GM19372 (cell line): ENCODE measurements at regions not wholly inside any gene's neighbourhood (a gene's known extent, or its start where the extent isn't known, plus 50 kb on each side); places are given as distances from the start of the nearest gene placed in this dataset.
"Not testable (repeated sequence)": the region's sequence is repeated elsewhere in the genome, so short reads cannot be mapped to it uniquely, and the experiment has no call there.

ENCODE experiments used
- ATAC-seq: cut with Tn5 transposase; IDR thresholded peaks from one replicate; pipeline ENCODE4 v1.9.1; 2021; ENCODE audit warnings: mild to moderate bottlenecking, low read depth, moderate library complexity; ENCODE audit not compliant: unreplicated experiment

DNA sequence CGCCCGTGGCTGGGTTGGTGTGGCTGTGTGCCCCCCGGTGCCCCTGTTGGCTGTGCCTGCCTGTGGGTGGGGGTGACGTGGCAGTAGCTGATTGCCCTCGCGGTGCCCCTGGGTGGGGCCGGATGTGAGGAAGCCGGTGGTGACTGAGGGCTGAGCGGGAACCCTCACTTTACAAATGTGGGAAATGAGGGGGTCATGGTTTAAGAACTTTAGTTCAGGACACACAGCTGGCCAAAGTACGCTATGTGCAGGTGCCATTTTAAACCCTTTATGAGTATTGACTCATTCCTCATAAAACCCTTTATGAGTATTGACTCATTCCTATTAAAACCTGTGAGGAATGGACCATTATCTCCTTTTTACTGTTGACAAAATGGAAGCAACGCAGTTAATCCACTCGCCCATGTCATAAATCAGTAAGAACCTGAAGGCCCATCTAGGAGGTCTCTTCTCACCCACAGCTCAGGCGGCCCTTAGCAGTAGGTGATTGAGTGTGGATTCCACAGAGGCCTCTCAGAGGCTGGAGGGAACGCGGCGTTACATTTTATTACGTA lies 290.1 kb upstream of the COBL start:
- ATAC-seq: no peak

DNA sequence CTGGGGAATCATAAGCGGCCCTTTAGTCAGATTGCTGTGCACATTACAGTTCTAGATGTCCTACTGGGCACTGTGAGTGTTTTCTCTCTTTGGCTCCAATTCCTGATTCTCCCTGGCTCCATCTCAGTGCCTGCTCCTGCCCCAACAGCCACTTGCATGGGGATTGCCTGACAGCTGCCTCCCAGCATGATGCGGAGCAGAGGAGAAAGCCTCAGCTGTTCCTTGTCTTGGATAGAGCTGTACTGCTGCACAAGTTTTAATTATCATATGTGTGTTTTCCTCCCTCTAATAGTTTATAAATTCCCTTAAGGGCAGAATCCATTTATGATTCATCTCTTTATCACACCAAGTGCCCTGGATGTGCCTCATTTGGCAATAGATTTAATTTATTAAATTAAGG lies 285.8 kb upstream of the COBL start:
- no peak for ATAC-seq

DNA sequence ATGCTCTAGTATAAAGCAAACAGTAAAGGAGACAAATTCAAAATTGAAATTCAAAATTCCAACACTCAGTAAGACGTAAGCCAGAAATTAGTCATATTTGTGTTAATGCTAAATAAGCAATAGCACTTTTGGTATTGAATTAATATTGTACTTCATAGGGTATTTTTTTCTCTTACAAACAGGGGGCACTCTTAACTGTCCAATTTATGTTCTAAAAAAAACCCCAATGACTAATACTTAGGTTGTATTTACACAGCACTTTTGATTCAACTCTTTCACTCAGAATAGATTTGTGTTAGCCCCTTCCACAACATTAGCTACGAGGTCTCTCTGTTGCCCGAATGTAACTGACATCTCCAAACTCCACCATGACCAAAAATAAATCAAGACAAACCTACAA lies 284.9 kb upstream of the COBL start:
- ATAC-seq: no peak

DNA sequence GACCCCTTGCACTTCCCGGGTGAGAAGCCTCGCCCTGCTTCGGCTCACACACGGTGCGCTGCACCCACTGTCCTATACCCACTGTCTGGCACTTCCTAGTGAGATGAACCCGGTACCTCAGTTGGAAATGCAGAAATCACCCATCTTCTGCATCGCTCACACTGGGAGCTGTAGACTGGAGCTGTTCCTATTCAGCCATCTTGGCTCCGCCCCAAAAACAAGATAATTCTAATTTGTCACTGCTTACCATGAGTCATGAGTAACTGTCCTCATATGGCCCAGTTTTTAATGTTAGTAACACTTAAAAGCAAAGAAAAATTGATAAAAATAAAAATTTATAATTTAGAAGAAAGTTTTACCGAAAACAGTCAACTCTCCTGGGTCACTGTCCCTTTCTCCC lies 283.3 kb upstream of the COBL start:
- ATAC-seq: not testable (repeated sequence)

DNA sequence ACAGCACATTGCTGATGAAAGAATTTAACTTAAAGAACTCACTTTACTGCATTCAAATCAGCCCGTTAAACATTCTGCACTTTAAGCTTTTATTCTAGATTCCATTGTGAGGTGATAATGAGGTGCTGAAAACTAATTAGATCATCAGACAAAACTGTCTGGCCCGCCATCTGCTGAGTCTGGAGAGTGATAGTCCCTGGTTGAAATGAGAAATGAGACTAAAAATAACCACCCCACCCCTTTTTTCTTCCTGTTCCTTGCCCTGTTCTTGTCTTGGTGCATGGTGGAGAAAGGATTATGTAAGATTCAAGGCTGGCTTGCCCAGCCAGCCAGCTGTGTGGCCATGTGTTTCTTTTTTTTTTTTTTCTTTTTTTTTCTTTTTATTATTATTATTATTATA lies 277.0 kb upstream of the COBL start:
- no peak for ATAC-seq

DNA sequence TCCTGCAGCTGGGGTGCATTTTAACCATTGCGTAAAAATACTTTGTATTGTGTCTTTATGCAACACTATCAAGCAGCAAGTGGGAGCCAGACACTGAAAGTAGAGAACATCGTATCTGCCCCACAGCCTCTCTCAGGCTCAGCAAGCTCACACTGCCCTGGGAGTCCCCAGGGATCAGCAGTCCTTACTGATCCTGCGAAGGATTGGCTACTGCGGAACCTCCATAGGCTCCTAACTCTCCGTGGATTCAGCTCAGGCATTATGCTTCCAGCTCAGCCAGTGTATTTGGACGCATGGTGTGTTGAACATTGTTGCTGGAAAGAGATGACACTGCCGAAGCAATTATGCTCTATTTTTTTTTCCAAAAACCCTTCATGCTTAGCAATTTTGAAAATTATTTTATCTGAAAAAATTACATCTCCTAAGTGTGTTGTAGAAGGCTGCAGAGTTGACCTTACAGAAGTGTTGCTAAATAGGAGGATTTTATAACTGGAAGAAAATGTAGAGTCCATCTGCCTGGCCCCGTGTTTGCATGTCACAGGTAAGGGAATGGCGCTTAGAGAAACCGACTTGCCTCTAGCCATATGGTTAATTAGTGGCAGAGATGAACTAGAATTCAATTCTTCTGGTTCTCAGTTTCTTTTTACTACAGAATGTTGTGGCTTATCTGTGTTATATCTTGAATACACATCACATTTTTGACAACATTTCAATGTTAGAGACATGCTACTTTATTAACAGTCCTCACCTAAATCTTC lies 276.4 kb upstream of the COBL start:
- no peak for ATAC-seq

DNA sequence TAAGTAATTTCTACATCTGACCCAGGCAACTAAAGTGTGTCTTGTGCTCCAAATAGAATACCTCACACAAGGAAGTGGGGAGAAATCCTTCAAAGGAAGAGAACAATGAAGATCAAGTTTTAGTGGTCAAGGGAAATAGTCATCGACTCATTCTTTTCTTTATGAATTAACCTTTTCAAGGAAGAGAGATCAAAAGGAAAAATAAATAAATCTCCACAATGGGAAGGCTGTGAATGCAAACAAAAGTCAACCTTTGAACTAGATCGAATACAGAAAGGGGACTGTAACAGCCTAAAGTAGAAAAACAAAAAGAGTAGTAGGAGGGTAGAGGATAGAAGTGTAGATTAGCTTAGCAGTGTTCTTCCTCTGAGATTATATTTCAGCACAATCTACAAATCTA lies 274.6 kb upstream of the COBL start:
- no peak for ATAC-seq

DNA sequence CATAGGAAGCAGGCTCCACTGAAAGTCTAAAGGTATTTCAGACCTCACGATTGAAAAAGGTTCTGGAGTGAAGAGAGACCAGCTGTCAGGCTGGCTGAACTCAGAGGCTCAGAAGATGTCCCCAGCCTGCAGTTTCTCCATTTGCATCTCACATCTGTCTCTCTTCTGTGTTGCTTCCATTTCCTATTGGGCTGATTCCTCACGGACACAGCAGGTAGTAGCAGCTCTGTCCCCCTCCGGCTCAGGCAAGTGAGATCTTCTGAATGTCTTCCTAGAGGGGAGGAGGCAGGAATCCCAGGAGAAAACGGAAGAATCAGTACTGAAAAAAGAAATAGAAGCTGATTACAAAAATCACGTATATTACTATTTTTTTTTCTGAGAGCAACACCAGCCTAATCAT lies 274.1 kb upstream of the COBL start:
- ATAC-seq: no peak

DNA sequence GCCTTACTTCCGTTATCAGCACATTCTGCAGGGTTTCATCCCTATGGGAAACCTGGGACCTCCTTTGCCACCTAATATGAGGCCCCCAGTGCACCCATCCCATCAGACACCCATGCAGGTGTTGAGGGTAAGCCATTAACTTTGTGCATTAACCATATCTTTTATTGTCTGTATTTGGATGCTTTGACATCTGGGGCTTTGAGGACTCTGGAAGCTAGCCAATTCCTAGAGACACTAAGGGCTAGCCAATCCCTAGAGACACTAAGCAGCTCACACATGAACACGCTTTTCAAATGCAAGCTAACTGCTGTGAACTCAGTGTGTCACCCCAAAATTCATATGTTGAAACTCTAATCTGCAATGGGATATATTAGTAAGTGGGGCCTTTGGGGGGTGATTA lies 272.5 kb upstream of the COBL start:
- no peak for ATAC-seq

DNA sequence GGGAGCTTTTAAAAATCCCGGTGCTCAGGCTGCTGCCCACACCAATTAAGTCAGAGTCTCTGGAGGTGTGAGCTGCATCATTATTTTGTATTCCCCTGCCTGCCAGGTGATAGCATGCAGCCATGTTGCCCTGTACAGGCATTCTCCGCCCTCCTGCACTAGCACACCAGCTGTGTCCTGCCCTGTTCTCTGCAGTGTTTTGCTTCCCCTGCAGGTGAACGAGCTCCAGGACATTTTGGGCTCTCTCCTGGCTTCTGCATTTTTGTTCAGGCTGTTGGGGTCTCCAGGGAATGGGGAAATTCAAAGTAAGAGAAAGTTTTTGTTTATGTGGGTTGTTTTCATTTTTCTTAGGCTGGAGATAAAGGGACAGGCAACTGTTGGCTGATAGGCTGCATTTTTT lies 271.0 kb upstream of the COBL start:
- ATAC-seq: no peak

DNA sequence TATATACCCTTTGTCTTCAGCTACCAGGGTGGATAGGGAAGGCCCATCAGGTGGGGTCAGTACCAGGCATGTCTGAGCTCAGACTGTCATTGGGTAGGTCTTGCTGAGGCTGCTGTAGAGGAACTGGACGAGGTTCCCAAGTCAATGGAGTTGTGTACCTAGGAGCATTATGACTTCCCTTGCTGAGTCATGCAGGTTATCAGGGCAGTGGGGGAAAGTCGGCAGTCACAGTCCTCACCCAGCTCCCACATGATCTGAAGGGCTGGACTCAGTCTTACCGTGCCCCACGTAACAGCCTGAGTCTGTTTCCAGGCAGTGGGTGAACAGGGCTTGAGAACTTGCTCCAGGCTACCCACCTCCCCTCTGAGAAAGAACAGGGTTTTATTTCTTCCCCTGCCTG lies 260.8 kb upstream of the COBL start:
- ATAC-seq: no peak

DNA sequence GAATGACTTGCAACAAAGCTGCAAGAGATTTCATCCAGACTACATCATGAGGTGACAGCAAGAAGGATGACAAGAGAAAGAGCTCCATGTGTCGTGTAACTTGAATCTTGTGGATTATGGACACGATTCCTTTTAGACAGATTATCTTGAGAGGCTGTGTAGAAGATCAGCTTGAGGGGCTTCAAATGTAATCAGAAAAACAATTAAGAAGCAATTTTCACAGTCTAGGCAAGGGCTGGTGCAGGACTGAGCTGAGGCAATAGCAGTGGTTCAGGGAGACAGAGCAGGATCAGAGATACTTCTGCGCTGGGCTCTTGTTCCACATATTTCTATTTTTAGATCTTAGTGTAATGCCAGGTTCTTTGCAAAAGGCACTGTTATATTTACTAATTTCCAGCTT lies 253.0 kb upstream of the COBL start:
- no peak for ATAC-seq

DNA sequence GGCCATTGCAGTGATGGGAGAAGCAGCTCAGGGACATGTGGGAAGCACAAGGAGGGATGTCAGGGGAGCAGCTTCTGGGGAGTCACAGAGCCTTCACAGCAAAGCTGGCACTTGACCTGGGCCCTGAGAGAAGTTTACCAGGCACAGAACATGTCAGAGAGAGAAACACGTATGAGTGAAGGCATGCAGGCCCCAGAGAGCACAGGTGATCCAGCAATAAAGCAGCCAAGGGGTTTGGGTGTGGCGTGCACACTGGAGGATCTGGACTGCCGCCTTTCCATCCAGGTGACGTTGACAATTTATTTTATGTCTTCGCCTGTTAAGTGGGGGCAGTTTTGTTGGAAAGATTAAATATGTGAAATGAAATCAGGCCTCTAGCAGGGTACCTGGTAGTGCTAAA lies 252.6 kb upstream of the COBL start:
- ATAC-seq: no peak

DNA sequence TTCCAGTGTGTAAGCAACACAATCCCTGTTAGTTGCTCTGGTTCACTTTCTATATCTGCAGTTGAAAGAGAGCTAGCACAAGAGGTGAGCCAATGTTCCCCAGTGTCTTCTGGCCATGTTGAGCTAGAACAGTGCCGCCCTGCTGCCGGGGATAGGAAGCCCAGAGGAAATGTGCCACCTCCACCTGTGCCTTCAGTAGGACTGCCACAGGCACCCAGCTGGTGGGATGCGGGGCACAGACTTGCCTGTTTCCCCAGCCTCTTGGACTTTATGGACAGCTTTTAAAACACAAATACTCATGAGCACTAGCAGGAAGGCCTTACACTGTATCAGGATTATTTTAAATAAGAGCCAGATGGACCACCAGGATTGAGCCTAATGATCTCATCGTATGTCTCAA lies 234.5 kb upstream of the COBL start:
- ATAC-seq: no peak

DNA sequence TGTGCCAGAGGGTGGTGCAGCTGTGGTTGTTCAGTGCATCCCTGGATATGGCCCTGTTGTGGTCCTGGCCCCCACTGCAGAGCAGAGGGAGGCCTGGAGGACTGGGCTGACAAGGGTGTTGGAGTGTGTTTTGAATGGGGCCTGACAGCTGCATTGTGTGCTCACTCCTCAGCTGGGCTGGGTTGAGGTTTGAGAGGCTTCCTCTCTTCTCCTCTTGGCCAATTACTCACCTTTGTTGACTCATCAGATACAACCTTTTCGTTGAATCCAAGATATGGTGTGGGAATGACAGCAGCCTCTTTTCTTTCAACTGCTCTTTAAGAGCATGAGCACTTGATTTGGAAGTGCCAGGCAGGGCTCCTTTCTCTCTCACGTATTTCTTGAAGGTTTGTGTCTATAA lies 228.5 kb upstream of the COBL start:
- no peak for ATAC-seq

DNA sequence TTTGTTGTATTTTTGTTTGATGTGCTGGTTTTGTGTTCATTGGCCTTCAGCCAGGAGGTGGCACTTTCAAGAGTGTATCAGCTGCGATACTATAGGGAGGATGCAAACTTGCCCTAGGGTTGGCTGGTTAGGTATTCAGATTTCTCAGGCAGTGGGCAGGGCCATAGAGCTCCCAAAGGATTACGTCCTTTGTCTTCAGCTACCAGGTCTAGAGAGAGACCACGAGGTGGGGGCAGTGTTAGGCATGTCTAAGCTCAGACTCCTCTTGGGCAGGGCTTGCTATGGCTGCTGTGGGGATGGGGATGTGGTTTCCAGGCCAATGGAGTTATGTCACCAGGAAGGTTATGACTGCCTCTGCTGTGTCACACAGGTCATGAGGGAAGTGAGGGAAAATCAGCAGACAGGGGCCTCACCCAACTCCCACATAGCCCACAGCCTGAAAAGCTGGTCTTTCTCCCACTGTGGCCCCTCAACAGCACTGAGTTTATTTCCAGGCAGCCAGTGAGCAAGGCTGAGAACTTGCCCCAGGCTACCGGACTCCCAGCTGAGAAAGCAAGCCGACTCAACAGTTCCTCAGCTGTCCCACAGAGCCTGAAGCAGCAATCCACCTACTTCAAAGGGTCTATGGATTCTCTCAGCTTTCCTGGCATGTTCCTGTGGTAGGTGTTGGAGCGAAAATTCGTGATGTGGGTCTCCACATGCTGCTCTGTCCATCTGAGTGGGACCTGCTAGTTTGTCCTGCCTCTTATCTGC lies 227.4 kb upstream of the COBL start:
- no peak for ATAC-seq

DNA sequence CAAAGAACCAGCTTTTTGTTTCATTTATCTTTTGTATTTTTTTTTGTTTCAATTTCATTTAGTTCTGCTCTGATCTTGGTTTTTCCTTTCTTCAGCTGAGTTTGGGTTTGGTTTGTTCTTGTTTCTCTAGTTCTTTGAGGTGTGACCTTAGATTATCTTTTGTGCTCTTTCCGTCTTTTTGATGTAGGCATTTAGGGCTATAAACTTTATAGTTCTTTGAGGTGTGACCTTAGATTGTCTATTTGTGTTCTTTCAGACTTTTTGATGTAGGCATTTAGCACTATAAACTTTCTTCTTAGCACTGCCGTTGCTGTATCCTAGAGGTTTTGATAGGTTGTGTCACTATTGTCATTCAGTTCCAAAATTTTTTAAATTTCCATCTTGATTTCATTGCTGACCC lies 224.3 kb upstream of the COBL start:
- not testable (repeated sequence) for ATAC-seq

DNA sequence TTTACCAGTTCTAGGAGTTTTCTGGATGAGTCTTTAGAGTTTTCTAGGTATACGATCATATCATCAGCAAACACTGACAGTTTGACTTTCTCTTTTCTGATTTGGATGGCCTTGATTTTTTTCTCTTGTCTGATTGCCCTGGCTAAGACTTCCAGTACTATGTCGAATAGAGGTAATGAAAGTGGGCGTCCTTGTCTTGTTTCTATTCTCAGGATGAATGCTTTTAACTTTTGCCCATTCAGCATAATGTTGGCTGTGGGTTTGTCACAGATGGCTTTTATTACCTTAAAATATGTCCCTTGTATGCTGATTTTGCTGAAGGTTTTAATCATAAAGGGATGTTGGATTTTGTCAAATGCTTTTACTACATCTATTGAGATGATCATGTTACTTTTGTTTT lies 223.2 kb upstream of the COBL start:
- no peak for ATAC-seq

DNA sequence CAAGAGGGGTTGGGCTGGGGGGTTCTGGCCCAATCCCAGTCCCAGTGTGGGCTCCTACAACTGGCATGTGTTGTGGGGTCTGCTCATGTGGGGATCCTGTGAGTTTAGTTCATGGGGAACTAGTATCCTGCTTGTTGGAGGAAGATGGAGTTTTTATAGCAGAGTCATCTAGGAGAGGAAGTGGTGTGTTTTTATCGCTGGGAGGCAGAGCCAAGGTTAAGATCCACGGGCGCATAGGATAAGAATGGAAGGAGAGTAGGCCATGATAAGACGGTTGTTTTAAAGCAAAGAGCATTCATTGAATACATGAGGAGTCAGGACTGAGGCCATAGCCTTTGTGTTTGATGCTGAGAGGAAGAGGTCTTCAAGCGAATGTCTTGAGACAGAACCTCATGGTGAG lies 211.6 kb upstream of the COBL start:
- ATAC-seq: no peak

DNA sequence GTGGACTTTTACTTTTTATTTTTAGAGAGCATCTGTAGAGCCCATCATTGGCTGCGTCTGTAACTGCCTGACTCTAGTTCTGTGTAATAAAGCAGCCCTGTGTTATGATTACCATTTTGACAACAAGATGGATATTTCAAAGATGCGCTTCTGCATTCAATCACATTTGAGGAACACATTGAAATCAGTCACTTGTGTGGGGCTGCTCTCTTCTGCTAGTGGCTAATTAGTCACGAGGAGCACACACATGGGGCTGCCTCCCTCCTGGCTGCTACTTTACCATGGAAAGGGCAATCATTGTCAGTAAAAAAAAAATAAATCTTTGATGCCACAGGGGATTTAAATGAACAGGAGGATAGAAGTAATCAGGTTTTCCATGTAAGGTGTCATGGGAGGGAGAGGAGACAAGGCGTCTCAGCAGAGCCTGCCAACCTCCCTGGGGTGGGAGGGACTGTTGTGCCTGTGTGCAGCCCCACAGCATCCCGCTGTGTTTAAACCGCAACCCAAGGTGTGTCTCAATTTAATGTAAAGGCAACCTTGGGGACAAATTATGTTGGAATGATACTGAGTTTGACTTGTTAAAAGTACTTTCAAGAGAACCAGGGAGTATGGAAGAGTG lies 205.2 kb upstream of the COBL start:
- no peak for ATAC-seq

DNA sequence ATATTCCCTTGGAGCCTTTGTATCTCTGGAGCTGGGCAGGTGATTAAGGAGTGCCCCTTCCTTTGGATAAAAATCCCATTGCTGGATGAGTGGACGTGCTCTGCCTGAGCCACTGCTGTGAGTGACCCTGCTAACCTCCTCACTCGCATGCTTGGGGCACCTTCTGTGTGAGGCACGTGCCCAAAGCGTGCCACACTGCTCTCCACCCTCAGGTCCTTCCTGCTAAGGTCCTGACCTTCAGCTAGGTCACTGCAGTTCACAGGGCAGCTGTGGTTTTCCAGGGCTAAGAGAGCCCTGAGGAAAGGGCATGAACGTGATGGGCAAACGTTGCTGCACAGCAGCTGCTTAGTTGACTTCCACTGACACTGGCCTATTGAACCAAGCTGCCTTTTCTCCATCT lies 204.4 kb upstream of the COBL start:
- no peak for ATAC-seq

DNA sequence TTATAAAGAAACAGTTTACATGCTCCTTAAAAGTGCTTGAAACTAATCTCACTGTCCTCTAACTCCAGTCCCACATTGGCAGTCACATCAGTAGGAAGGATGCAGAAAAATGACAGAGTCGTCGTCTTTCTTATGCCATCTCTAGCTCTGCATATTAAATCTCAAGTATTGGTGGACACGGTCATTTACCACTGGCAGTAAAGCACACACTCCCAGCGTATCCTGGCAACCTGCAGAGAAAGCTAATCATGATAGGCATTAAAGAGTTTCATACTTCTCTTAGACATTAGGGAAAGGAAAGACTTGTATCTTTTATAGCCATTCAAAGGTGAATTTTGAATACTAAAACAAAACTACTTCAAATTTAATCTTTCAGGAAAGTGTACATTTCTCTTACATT lies 202.0 kb upstream of the COBL start:
- no peak for ATAC-seq
